ENCODE measurements at regions not wholly inside any gene's neighbourhood (a gene's known extent, or its start where the extent isn't known, plus 50 kb on each side); places are given as distances from the start of the nearest gene placed in this dataset.

DNA sequence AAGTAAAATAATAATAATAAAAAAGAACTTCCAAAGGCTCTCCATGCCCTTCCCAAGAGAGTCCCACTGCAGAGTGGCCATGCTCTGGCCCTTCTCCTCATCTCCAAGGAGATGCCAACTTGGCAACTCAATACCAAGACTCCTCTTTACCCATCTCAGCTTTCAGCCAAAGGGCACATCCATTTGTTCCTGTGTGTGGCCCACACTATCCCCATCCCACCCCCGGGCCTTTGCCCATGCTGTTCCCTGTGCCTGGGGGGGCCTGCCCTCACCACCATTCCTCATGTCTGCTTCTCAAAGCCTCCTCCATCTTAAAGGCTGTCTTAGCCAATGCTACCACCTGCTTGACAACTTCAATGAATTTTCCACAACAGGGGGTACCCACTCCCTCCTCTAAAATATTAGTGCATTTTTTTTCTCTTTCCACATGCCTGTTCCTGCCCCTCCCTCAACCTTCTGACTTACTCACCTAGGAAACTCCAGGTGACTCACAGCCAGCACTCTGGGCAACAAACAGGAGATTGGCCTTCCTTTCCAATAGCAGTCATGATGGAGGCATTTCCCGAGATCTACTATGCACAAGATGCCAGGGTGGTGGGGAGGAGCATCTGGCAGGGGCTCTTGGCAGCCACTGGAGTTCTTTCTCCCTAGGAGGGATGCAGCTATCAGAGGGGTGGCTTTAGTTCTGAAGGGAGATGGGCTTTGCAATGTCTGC is 109.4 kb upstream of the SMAD3 start:
- no peak for TF ChIP-seq BHLHE40 (IDR thresholded peaks at IDR 0.05; ENCODE audit: borderline replicate concordance)
- TF ChIP-seq FOXM1 (IDR thresholded peaks at IDR 0.05; ENCODE audit: borderline replicate concordance), result no peak
- TF ChIP-seq LEF1 (IDR thresholded peaks at IDR 0.05; ENCODE audit: borderline replicate concordance), result no peak
- TF ChIP-seq SUZ12 (IDR thresholded peaks at IDR 0.05), result no peak
- no peak for TF ChIP-seq FOXA1 (IDR thresholded peaks at IDR 0.05)
- no peak for TF ChIP-seq ARNT (IDR thresholded peaks at IDR 0.05)
- TF ChIP-seq ELF4 (IDR thresholded peaks at IDR 0.05), result no peak
- no peak for TF ChIP-seq SP1 (IDR thresholded peaks at IDR 0.05)
- no peak for TF ChIP-seq TARDBP (IDR thresholded peaks at IDR 0.05)
- no peak for TF ChIP-seq FOXK2 (IDR thresholded peaks at IDR 0.05)
- no peak for TF ChIP-seq CTBP1 (IDR thresholded peaks at IDR 0.05; ENCODE audit: borderline replicate concordance)
- no peak for TF ChIP-seq L3MBTL2 (conservative IDR thresholded peaks at IDR 0.05)
- TF ChIP-seq, protein P1, sequence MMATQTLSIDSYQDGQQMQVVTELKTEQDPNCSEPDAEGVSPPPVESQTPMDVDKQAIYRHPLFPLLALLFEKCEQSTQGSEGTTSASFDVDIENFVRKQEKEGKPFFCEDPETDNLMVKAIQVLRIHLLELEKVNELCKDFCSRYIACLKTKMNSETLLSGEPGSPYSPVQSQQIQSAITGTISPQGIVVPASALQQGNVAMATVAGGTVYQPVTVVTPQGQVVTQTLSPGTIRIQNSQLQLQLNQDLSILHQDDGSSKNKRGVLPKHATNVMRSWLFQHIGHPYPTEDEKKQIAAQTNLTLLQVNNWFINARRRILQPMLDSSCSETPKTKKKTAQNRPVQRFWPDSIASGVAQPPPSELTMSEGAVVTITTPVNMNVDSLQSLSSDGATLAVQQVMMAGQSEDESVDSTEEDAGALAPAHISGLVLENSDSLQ (IDR thresholded peaks at IDR 0.05), result no peak
